SJCRH30 (cell line): ENCODE measurements at regions not wholly inside any gene's neighbourhood (a gene's known extent, or its start where the extent isn't known, plus 50 kb on each side); places are given as distances from the start of the nearest gene placed in this dataset.

Experiments used
- DNase-seq, 2 experiments: peaks; one replicate each; pipeline ENCODE4 v3.0.0-alpha.2; 2015 to 2020
- H3K27ac ChIP-seq: fragments of 250-450 bp; sonication (Bioruptor Pico); 2 replicates; pipeline ENCODE4 v1.5.1; 2020; ENCODE audit warnings: mild to moderate bottlenecking, moderate library complexity
- H3K27me3 ChIP-seq: fragments of 250-450 bp; sonication (Bioruptor Pico); 2 replicates; pipeline ENCODE4 v1.5.1; 2020; ENCODE audit warnings: mild to moderate bottlenecking, moderate library complexity
- H3K36me3 ChIP-seq: fragments of 250-450 bp; sonication (Bioruptor Pico); 2 replicates; pipeline ENCODE4 v1.5.1; 2020; ENCODE audit warnings: mild to moderate bottlenecking, moderate library complexity
- H3K4me1 ChIP-seq: fragments of 250-450 bp; sonication (Bioruptor Pico); 2 replicates; pipeline ENCODE4 v1.5.1; 2020; ENCODE audit warnings: mild to moderate bottlenecking, moderate library complexity
- H3K4me3 ChIP-seq: fragments of 250-450 bp; sonication (Bioruptor Pico); 2 replicates; pipeline ENCODE4 v1.5.1; 2020; ENCODE audit warnings: mild to moderate bottlenecking, moderate library complexity
- H3K9me3 ChIP-seq: fragments of 250-450 bp; sonication (Bioruptor Pico); replicated peaks from 2 replicates; pipeline ENCODE4 v1.5.1; 2020; ENCODE audit warnings: mild to moderate bottlenecking, moderate library complexity

- Histone ChIP-seq H3K9me3 (no peaks in the 10 kb centered on the region), H3K4me3 (no peak overlapping the region), H3K27ac (no peak overlapping the region), H3K27me3 (no peaks in the 10 kb centered on the region), H3K36me3 (no peaks in the 10 kb centered on the region), H3K4me1 (peaks cover 30% of the 10 kb centered on the region)
- DNase-seq: no peak
Measured at GRCh38 chr6:87923389-87924050, 124.1 kb upstream of the SPACA1 start.

GRCh38 chr6:87922947-87923330 lies 124.7 kb upstream of the SPACA1 start:
- H3K4me1 ChIP-seq: peaks cover 36% of the 10 kb centered on the region
- H3K27ac ChIP-seq: peak overlapping the region; percentile 24; the same call in 1 of the 2 replicates
- H3K36me3 ChIP-seq: no peaks in the 10 kb centered on the region
- H3K9me3 ChIP-seq: no peaks in the 10 kb centered on the region
- no peaks in the 10 kb centered on the region for H3K27me3 ChIP-seq
- no peak overlapping the region for H3K4me3 ChIP-seq
- peak; percentile 78 to 86 for DNase-seq

- Histone ChIP-seq H3K27me3 (no peaks in the 10 kb centered on the region), H3K36me3 (no peaks in the 10 kb centered on the region), H3K4me3 (no peak overlapping the region), H3K9me3 (no peaks in the 10 kb centered on the region), H3K4me1 (peaks cover 42% of the 10 kb centered on the region), H3K27ac (peak overlapping the region; percentile 24)
- DNase-seq: no peak
Measured at GRCh38 chr6:87922196-87922946, 125.3 kb upstream of the SPACA1 start.

DNA sequence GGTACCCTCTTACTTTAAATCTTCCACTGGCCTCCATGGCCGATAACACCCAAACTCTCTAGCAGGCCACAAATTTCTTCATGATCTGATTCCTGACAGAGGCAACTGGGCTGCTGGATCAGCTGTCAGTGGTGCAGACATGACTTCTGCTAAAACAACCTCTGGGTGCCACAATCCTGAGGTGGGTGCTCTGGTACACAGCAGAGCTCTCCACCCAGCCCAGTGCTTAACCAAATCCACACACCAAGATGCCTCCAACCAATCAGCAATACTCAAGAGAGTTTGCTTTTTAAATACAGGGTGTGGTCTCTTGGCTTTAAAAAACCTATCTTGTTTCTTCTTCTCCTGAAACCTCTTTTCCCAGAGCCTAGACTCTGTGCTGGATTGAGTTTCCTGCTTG lies 126.6 kb upstream of the SPACA1 start:
- Histone ChIP-seq H3K36me3 (no peaks in the 10 kb centered on the region), H3K9me3 (no peaks in the 10 kb centered on the region), H3K27ac (no peak overlapping the region), H3K4me1 (peaks cover 44% of the 10 kb centered on the region), H3K4me3 (no peak overlapping the region), H3K27me3 (no peaks in the 10 kb centered on the region)
- DNase-seq: no peak

GRCh38 chr6:87920245-87920644 lies 127.4 kb upstream of the SPACA1 start:
- Histone ChIP-seq H3K36me3 (no peaks in the 10 kb centered on the region), H3K27me3 (no peaks in the 10 kb centered on the region)

DNA sequence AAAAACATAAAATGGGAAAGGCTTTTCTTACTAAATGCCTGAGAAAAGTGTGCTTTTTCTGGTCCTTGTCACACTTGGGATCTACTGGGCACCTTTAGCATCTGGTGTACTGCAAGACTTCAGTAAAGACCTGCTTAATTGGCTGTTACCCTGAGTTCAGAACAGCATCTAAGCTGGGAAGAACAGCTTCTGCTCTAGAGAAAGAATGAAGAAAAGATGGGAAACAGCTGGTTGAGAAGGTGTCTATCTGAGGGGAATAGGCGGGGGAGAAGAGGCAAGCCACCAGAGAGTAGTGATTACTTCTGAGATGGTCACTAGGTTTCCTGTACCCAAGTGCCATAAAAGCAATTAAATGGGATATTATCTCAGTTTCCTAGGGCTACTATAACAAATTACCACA lies 128.2 kb upstream of the SPACA1 start:
- Histone ChIP-seq H3K4me1 (peaks cover 44% of the 10 kb centered on the region), H3K27ac (no peak overlapping the region), H3K9me3 (peaks cover 4% of the 10 kb centered on the region), H3K4me3 (no peak overlapping the region), H3K27me3 (no peaks in the 10 kb centered on the region), H3K36me3 (no peaks in the 10 kb centered on the region)
- no peak for DNase-seq

More at GRCh38 chr6:87920245-87920644, 127.4 kb upstream of the SPACA1 start:
- H3K4me3 ChIP-seq: no peak overlapping the region
- no peak overlapping the region for H3K27ac ChIP-seq
- peaks cover 4% of the 10 kb centered on the region for H3K9me3 ChIP-seq
- no peak for DNase-seq
- H3K4me1 ChIP-seq: peaks cover 44% of the 10 kb centered on the region

DNA sequence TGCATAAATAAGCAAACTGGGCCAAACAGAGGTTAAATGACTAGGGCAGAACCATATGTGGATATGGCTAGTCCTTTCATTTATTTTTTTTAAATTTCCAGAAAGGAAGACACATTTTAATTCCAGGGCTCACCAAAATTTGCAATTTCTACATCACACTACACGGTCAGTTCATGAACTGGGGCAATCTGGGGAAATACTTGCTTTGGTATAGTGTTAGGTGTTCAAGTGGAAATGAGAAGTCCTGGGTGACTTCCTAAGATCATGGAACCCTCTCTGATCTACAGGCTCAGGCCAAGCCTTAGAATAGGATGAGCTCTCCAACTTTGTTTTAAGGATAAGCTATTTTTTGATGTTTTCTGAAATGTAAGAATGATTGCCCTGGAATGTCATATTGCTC lies 128.6 kb upstream of the SPACA1 start:
- Histone ChIP-seq H3K9me3 (peaks cover 4% of the 10 kb centered on the region), H3K27ac (peak overlapping the region; percentile 85), H3K36me3 (no peaks in the 10 kb centered on the region), H3K27me3 (no peaks in the 10 kb centered on the region), H3K4me3 (no peak overlapping the region), H3K4me1 (peaks cover 39% of the 10 kb centered on the region)
- DNase-seq: no peak

DNA sequence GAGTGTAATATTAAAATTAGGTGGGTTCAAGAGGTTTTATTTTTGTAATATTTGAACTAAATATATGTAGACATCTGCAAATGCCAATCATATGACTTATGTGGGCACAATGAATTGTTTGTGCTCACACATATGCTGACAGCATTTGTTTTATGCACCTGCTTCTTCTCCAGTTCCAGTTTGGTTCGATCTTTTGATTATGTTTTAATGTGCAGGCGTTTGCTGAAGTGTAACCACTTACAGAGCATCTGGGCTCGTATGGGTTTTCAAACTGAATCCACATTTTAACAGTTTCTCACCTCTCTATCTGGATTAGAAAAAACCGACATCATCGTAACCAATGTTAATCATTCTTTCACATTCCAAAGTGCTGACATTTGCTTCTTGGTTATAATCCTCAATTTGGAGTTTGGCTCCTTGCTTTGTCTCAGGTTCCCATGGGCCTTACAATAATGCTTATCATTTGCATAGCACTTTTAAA lies 129.1 kb upstream of the SPACA1 start:
- Histone ChIP-seq H3K4me3 (peak overlapping the region; percentile 12), H3K27ac (peak overlapping the region; percentile 85), H3K27me3 (no peaks in the 10 kb centered on the region), H3K36me3 (no peaks in the 10 kb centered on the region), H3K9me3 (peaks cover 4% of the 10 kb centered on the region), H3K4me1 (peaks cover 34% of the 10 kb centered on the region)
- DNase-seq: peak; percentile 19 to 71

GRCh38 chr6:87917886-87918285 lies 129.8 kb upstream of the SPACA1 start:
- no peak overlapping the region for H3K4me3 ChIP-seq
- peak overlapping the region; percentile 85 for H3K27ac ChIP-seq

GRCh38 chr6:87916446-87916845 lies 131.2 kb upstream of the SPACA1 start:
- Histone ChIP-seq H3K36me3 (no peaks in the 10 kb centered on the region), H3K4me1 (peaks cover 23% of the 10 kb centered on the region), H3K9me3 (peaks cover 4% of the 10 kb centered on the region), H3K4me3 (no peak overlapping the region), H3K27me3 (no peaks in the 10 kb centered on the region), H3K27ac (no peak overlapping the region)
- DNase-seq: peak in 1 of 2 experiments; percentile 19

More at GRCh38 chr6:87917886-87918285, 129.8 kb upstream of the SPACA1 start:
- Histone ChIP-seq H3K9me3 (peaks cover 4% of the 10 kb centered on the region), H3K27me3 (no peaks in the 10 kb centered on the region), H3K4me1 (peaks cover 28% of the 10 kb centered on the region), H3K36me3 (no peaks in the 10 kb centered on the region)
- DNase-seq: peak in 1 of 2 experiments; percentile 45

DNA sequence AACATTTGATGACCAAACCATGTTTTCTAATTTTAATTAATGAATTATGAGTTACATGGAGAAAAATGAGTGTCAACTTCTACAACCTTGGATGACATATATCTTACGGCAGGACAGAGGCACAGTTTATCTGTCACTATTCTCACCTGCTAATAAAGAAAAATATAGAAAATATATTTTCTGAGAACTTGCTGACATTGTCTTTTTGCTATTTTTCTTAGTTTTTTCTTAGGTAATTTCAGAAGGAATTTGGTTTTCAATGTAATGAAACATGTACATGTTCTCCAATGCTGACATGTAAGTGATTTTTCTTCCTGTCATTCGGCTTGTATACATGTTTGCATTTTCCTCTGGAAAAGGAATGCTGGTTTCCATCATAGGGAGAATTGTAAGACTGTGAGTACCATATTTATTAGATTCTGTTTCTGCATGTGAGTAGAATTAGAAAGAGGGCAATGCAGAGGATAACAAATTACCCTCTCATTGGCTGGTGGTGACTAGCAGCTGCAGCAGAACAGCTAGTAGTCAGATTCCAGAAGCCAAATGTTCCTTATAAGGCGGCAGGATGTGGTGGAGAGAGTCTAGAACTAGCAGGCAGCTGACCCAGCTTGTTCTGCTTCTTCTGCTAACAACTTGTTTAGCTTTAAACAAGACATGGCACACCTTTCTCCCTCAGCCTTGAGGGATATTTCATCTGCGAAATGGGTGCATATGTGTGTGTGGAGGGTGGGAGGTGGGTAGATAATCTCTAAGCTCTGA lies 132.8 kb upstream of the SPACA1 start:
- no peaks in the 10 kb centered on the region for H3K36me3 ChIP-seq
- H3K4me1 ChIP-seq: peaks cover 23% of the 10 kb centered on the region
- H3K9me3 ChIP-seq: peaks cover 4% of the 10 kb centered on the region
- H3K4me3 ChIP-seq: no peak overlapping the region
- no peaks in the 10 kb centered on the region for H3K27me3 ChIP-seq
- H3K27ac ChIP-seq: no peak overlapping the region
- peak; percentile 15 to 36 for DNase-seq

DNA sequence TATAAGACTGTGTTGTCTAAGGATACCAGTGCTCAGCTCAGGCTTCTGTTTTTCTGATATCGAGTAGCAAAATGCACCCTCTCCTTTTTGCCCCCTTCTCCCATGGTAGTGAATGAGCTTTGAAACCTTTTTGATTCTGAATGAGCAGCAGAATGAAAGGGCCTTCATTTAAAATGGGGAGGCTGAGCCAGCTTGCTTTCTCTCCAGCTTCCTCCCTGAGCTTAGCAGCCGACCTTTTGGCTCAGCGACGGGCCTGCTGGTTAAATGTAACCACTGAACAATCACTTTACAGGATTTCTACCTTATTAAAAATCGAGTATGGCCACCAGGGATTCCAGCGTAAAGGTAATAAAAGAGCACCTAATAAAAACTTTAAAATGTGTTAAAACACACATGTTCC lies 133.7 kb upstream of the SPACA1 start:
- H3K36me3 ChIP-seq: no peaks in the 10 kb centered on the region
- peaks cover 23% of the 10 kb centered on the region for H3K4me1 ChIP-seq
- no peak overlapping the region for H3K4me3 ChIP-seq
- no peaks in the 10 kb centered on the region for H3K27me3 ChIP-seq
- H3K27ac ChIP-seq: no peak overlapping the region
- H3K9me3 ChIP-seq: peaks cover 4% of the 10 kb centered on the region
- no peak for DNase-seq

GRCh38 chr6:87912102-87912501 lies 135.5 kb upstream of the SPACA1 start:
- H3K4me3 ChIP-seq: no peak overlapping the region
- H3K27me3 ChIP-seq: no peaks in the 10 kb centered on the region
- no peak for DNase-seq
- peaks cover 21% of the 10 kb centered on the region for H3K4me1 ChIP-seq
- H3K9me3 ChIP-seq: peaks cover 4% of the 10 kb centered on the region
- H3K36me3 ChIP-seq: no peaks in the 10 kb centered on the region
- H3K27ac ChIP-seq: no peak overlapping the region

DNA sequence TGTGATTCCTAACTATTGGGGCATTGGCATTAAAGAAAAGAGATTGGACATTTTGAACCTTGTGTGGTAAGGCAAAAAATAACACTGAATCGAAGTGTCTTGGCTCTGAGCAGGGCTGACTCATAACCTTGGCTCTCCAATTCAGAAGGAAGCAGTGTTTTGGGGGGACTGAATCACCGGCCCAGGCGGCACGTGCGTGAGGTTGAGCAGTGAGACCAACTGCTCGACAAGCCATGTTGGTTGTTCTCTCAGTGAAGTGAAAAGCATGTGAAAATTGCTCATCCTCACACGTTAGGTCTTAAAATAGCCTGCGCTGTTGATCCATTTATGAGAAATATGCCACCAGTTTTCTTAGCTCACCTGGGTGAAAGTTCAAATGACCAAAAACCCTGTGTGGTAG lies 137.8 kb upstream of the SPACA1 start:
- Histone ChIP-seq H3K27ac (no peak overlapping the region), H3K4me3 (no peak overlapping the region), H3K27me3 (no peaks in the 10 kb centered on the region), H3K9me3 (no peaks in the 10 kb centered on the region), H3K4me1 (peaks cover 27% of the 10 kb centered on the region), H3K36me3 (no peaks in the 10 kb centered on the region)
- DNase-seq: peak in 1 of 2 experiments; percentile 22
